ENCODE measurements at regions not wholly inside any gene's neighbourhood (a gene's known extent, or its start where the extent isn't known, plus 50 kb on each side); places are given as distances from the start of the nearest gene placed in this dataset.

DNA sequence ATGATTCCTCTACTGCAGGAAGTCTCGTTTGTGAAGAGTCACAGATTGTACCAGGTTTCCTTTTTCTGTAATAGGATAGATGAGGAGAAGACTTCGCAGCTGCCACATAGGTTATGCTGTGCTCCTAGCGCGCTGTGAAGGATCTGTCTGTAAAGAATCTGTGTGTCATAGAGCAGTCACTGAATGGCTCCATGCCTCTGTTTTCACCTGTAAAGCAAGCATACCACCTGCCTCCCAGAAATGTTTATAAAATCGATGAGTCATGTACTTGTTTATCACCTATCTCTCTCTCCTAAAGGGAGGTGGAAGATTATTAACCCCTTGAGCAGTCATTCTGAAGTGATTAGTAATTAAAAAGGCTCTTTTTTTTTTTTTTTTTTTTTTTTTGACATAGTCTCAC, 86.6 kb downstream of the TFAP2B start (continued):
- no peak for TF ChIP-seq CREB1 (CRISPR knock-in tag; IDR thresholded peaks at IDR 0.05; ENCODE audit: low read depth)
- TF ChIP-seq, protein P1, sequence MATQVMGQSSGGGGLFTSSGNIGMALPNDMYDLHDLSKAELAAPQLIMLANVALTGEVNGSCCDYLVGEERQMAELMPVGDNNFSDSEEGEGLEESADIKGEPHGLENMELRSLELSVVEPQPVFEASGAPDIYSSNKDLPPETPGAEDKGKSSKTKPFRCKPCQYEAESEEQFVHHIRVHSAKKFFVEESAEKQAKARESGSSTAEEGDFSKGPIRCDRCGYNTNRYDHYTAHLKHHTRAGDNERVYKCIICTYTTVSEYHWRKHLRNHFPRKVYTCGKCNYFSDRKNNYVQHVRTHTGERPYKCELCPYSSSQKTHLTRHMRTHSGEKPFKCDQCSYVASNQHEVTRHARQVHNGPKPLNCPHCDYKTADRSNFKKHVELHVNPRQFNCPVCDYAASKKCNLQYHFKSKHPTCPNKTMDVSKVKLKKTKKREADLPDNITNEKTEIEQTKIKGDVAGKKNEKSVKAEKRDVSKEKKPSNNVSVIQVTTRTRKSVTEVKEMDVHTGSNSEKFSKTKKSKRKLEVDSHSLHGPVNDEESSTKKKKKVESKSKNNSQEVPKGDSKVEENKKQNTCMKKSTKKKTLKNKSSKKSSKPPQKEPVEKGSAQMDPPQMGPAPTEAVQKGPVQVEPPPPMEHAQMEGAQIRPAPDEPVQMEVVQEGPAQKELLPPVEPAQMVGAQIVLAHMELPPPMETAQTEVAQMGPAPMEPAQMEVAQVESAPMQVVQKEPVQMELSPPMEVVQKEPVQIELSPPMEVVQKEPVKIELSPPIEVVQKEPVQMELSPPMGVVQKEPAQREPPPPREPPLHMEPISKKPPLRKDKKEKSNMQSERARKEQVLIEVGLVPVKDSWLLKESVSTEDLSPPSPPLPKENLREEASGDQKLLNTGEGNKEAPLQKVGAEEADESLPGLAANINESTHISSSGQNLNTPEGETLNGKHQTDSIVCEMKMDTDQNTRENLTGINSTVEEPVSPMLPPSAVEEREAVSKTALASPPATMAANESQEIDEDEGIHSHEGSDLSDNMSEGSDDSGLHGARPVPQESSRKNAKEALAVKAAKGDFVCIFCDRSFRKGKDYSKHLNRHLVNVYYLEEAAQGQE (IDR thresholded peaks at IDR 0.05; ENCODE audit: unreplicated experiment) = no peak

DNA sequence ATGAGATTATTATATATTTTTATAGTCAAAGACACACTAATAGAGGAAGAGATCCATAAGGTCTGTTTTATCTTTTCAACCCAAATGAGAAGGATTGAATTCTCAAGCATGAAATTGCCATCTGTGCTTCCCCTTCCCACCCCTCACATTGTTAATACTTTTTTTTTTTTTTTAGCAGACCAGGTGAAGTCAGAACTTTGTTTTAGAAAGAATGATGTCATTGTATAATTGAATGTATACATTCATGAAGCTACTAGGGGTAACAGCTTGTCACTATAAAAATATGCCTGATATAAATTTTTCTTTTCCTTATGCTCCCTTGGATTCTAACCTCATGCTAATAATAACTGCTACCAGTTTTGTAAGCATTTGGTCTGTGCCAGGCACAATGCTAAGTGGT, 88.9 kb downstream of the TFAP2B start:
- TF ChIP-seq, protein P2, sequence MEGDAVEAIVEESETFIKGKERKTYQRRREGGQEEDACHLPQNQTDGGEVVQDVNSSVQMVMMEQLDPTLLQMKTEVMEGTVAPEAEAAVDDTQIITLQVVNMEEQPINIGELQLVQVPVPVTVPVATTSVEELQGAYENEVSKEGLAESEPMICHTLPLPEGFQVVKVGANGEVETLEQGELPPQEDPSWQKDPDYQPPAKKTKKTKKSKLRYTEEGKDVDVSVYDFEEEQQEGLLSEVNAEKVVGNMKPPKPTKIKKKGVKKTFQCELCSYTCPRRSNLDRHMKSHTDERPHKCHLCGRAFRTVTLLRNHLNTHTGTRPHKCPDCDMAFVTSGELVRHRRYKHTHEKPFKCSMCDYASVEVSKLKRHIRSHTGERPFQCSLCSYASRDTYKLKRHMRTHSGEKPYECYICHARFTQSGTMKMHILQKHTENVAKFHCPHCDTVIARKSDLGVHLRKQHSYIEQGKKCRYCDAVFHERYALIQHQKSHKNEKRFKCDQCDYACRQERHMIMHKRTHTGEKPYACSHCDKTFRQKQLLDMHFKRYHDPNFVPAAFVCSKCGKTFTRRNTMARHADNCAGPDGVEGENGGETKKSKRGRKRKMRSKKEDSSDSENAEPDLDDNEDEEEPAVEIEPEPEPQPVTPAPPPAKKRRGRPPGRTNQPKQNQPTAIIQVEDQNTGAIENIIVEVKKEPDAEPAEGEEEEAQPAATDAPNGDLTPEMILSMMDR (conservative IDR thresholded peaks at IDR 0.05; ENCODE audit: low read depth in 2 of 2) = no peak
- TF ChIP-seq, protein P1 (IDR thresholded peaks at IDR 0.05; ENCODE audit: unreplicated experiment) = no peak
- TF ChIP-seq STAT1 (IDR thresholded peaks at IDR 0.05; ENCODE audit: unreplicated experiment) = no peak
- TF ChIP-seq EZH2 (IDR thresholded peaks at IDR 0.05; ENCODE audit: low read depth, unreplicated experiment) = no peak
- TF ChIP-seq CREB1 (CRISPR knock-in tag; IDR thresholded peaks at IDR 0.05; ENCODE audit: low read depth) = no peak
- no peak for TF ChIP-seq ZNF114 (CRISPR knock-in tag; IDR thresholded peaks at IDR 0.05)
- TF ChIP-seq NANOG (IDR thresholded peaks at IDR 0.05; ENCODE audit: borderline replicate concordance) = no peak
- TF ChIP-seq, protein P3, sequence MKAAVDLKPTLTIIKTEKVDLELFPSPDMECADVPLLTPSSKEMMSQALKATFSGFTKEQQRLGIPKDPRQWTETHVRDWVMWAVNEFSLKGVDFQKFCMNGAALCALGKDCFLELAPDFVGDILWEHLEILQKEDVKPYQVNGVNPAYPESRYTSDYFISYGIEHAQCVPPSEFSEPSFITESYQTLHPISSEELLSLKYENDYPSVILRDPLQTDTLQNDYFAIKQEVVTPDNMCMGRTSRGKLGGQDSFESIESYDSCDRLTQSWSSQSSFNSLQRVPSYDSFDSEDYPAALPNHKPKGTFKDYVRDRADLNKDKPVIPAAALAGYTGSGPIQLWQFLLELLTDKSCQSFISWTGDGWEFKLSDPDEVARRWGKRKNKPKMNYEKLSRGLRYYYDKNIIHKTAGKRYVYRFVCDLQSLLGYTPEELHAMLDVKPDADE (IDR thresholded peaks at IDR 0.05) = no peak
- no peak for TF ChIP-seq EZH2phosphoT487 (IDR thresholded peaks at IDR 0.05; ENCODE audit: unreplicated experiment)
- no peak for TF ChIP-seq POLR2AphosphoS5 (IDR thresholded peaks at IDR 0.05; ENCODE audit: low read depth)
- Mint-ChIP-seq H3K27ac (no peak overlapping the region), H3K27me3 (ENCODE audit: insufficient read depth, low read depth, poor library complexity) (peaks cover 2% of the 10 kb centered on the region), H3K36me3 (ENCODE audit: low read depth) (peaks cover 4% of the 10 kb centered on the region; the same call in 2 of the 3 replicates), H3K4me1 (no peaks in the 10 kb centered on the region), H3K4me3 (no peak overlapping the region), H3K9me3 (peaks cover 4% of the 10 kb centered on the region)
- Histone ChIP-seq H3K4me1 (ENCODE audit: insufficient read depth) (no peaks in the 10 kb centered on the region), H3K36me3 (ENCODE audit: insufficient read depth) (no peaks in the 10 kb centered on the region), H3K9me2 (ENCODE audit: insufficient read depth) (no peaks in the 10 kb centered on the region), H3K27ac (ENCODE audit: low read depth) (no peak overlapping the region), H3K4me2 (no peak overlapping the region), H3K27me3 (ENCODE audit: insufficient read depth) (no peaks in the 10 kb centered on the region), H3K79me2 (replicated peaks; ENCODE audit: insufficient read depth) (no peaks in the 10 kb centered on the region), H3K4me3 (no peak overlapping the region), H4K20me1 (replicated peaks; ENCODE audit: insufficient read depth) (no peaks in the 10 kb centered on the region), H3F3A (replicated peaks; ENCODE audit: low read depth) (no peaks in the 10 kb centered on the region), H2AFZ (no peak overlapping the region)
- ATAC-seq (no peak), DNase-seq (ENCODE audit: low spot score) (no peak)
